GM23338 (cell line): ENCODE measurements at regions not wholly inside any gene's neighbourhood (a gene's known extent, or its start where the extent isn't known, plus 50 kb on each side); places are given as distances from the start of the nearest gene placed in this dataset.

ENCODE experiments used
- CREB1 ChIP-seq: fragments of 250-450 bp; sonication (Bioruptor Pico); IDR thresholded peaks from 2 replicates; pipeline ENCODE4 v1.5.0; 2020; ENCODE audit warnings: low read depth, mild to moderate bottlenecking, moderate library complexity
- CTCF ChIP-seq, 2 experiments: fragments of 200-600 bp in 1 of 2; sonication (generic) in 1 of 2; conservative IDR thresholded peaks; 2 replicates each; pipeline versions ENCODE4 v1.5.1 to v1.6.1; 2016 to 2017; ENCODE audit warnings: antibody characterized with exemption in 2 of 2, low read depth in 2 of 2, mild to moderate bottlenecking in 2 of 2, moderate library complexity in 1 of 2
- EZH2 ChIP-seq: fragments of 200-600 bp; sonication (generic); IDR thresholded peaks from one replicate; pipeline ENCODE4 v1.8.0; 2017; ENCODE audit warnings: antibody characterized with exemption, mild to moderate bottlenecking, low read depth; ENCODE audit not compliant: unreplicated experiment
- EZH2phosphoT487 ChIP-seq: fragments of 200-600 bp; sonication (generic); IDR thresholded peaks from one replicate; pipeline ENCODE4 v1.8.1; 2018; ENCODE audit warnings: antibody characterized with exemption; ENCODE audit not compliant: unreplicated experiment
- JUNB ChIP-seq: IDR thresholded peaks from one replicate; pipeline ENCODE4 v1.6.1; 2016; ENCODE audit warnings: antibody characterized with exemption; ENCODE audit not compliant: unreplicated experiment
- POLR2AphosphoS5 ChIP-seq: IDR thresholded peaks from 2 replicates; pipeline ENCODE4 v1.6.1; 2016; ENCODE audit warnings: antibody characterized with exemption, low read depth
- REST ChIP-seq: IDR thresholded peaks from one replicate; pipeline ENCODE4 v1.6.1; 2018; ENCODE audit warnings: antibody characterized with exemption; ENCODE audit not compliant: unreplicated experiment
- STAT1 ChIP-seq: IDR thresholded peaks from one replicate; pipeline ENCODE4 v1.6.1; 2016; ENCODE audit warnings: antibody characterized with exemption; ENCODE audit not compliant: unreplicated experiment
- ZNF114 ChIP-seq: fragments of 250-450 bp; sonication (Bioruptor Pico); IDR thresholded peaks from 2 replicates; pipeline ENCODE4 v1.5.0; 2020; ENCODE audit warnings: mild to moderate bottlenecking, moderate library complexity
- ZNF331 ChIP-seq: fragments of 250-450 bp; sonication (Bioruptor Pico); IDR thresholded peaks from 2 replicates; pipeline ENCODE4 v1.5.0; 2020; ENCODE audit warnings: low read depth, mild to moderate bottlenecking, moderate library complexity

DNA sequence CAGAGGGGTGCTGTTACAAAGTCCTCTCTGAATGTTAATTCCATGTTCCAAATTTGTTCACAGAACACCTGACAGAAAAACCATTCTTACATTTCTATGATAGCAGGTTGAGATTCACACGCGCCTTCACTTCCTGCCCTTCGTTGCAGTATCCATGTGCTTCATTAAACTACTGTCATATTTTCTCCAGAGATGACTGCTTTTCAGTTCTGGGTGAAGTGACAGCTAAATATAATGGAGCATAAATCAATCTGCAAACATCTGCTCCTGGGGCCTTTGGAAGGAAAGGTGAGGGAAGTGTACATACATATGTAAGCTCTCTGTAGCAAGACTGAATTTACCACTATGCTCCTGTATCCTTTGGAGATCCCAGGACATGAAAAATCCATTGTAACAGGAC is 750.2 kb downstream of the HDGFL1 start:
- TF ChIP-seq EZH2: no peak
- TF ChIP-seq POLR2AphosphoS5: no peak
- TF ChIP-seq CTCF (conservative IDR thresholded peaks at IDR 0.05; ENCODE audit: low read depth in 2 of 2): no peak
- TF ChIP-seq CREB1 (CRISPR knock-in tag): no peak
- no peak for TF ChIP-seq EZH2phosphoT487
- TF ChIP-seq ZNF331: no peak
- no peak for TF ChIP-seq REST
- no peak for TF ChIP-seq STAT1
- no peak for TF ChIP-seq ZNF114 (CRISPR knock-in tag)
- no peak for TF ChIP-seq JUNB
